OCI-LY7 (cell line): ENCODE measurements at regions not wholly inside any gene's neighbourhood (a gene's known extent, or its start where the extent isn't known, plus 50 kb on each side); places are given as distances from the start of the nearest gene placed in this dataset.

Experiments used
- BruUV-seq: library from RNA; stranded (reverse); fragments of 400-500 nt; replicated peaks from 2 replicates; lab custom pipeline; 2021; lab: Mats Ljungman, UMichigan
- CTCF ChIA-PET: fragments of 300-600 bp; sonication (Branson Sonifier 250); formaldehyde crosslinking; loops from one replicate; lab custom pipeline; 2022; ENCODE audit warnings: antibody characterized with exemption; ENCODE audit not compliant: unreplicated experiment; lab: Charles Lee
- POLR2A ChIA-PET: fragments of 300-600 bp; sonication (Branson Sonifier 250); formaldehyde crosslinking; loops from one replicate; lab custom pipeline; 2022; ENCODE audit warnings: antibody characterized with exemption; lab: Charles Lee
- DNase-seq: peaks from one replicate; pipeline ENCODE4 v3.0.0-alpha.2; 2015; ENCODE audit warnings: low spot score
- H2AFZ ChIP-seq: fragments of 200-600 bp; sonication (generic), shearing (Covaris generic); 2 replicates; pipeline ENCODE4 v1.6.1; 2014; ENCODE audit warnings: mild to moderate bottlenecking, antibody characterized with exemption, low read length, moderate library complexity
- H3K27ac ChIP-seq: fragments of 200-600 bp; sonication (generic); 2 replicates; pipeline ENCODE4 v1.5.1; 2014; ENCODE audit warnings: mixed run types, low read depth, mild to moderate bottlenecking, moderate library complexity, low read length, inconsistent platforms; ENCODE audit not compliant: poor library complexity, severe bottlenecking
- H3K36me3 ChIP-seq: fragments of 200-600 bp; sonication (generic); 2 replicates; pipeline ENCODE4 v1.6.1; 2014; ENCODE audit warnings: mild to moderate bottlenecking, antibody characterized with exemption, low read length, moderate library complexity, mixed read lengths; ENCODE audit not compliant: insufficient read depth
- H3K4me1 ChIP-seq: fragments of 200-600 bp; sonication (generic); 2 replicates; pipeline ENCODE4 v1.5.1; 2014; ENCODE audit warnings: mild to moderate bottlenecking, low read length; ENCODE audit not compliant: insufficient read depth, poor library complexity, severe bottlenecking
- H3K4me2 ChIP-seq: fragments of 200-600 bp; sonication (generic); 2 replicates; pipeline ENCODE4 v1.6.1; 2014; ENCODE audit warnings: mild to moderate bottlenecking, low read length
- H3K4me3 ChIP-seq: fragments of 200-600 bp; sonication (generic); 2 replicates; pipeline ENCODE4 v1.5.1; 2014; ENCODE audit warnings: mild to moderate bottlenecking, low read depth, low read length; ENCODE audit not compliant: poor library complexity, severe bottlenecking
- H3K79me2 ChIP-seq: fragments of 200-600 bp; sonication (generic); 2 replicates; pipeline ENCODE4 v1.6.1; 2016; ENCODE audit warnings: low read depth, mild to moderate bottlenecking, low read length, moderate library complexity, mixed read lengths; ENCODE audit not compliant: insufficient read depth
- H3K9me2 ChIP-seq: fragments of 200-600 bp; sonication (generic); 2 replicates; pipeline ENCODE4 v1.6.1; 2016; ENCODE audit warnings: mild to moderate bottlenecking, low read length, mixed read lengths; ENCODE audit not compliant: insufficient read depth
- H3K9me3 ChIP-seq: fragments of 200-600 bp; sonication (generic); 2 replicates; pipeline ENCODE4 v1.6.1; 2014; ENCODE audit warnings: mild to moderate bottlenecking, mixed run types, low read length, mixed read lengths
- H4K20me1 ChIP-seq: fragments of 200-600 bp; sonication (generic); 2 replicates; pipeline ENCODE4 v1.6.1; 2014; ENCODE audit warnings: mild to moderate bottlenecking, antibody characterized with exemption, low read length, moderate library complexity, mixed read lengths; ENCODE audit not compliant: insufficient read depth
- CTCF ChIP-seq: fragments of 200-600 bp; sonication (generic); conservative IDR thresholded peaks from 2 replicates; pipeline ENCODE4 v1.5.1; 2014; ENCODE audit warnings: mild to moderate bottlenecking, antibody characterized with exemption, low read length, moderate library complexity, mixed read lengths
- EZH2phosphoT487 ChIP-seq: fragments of 200-600 bp; sonication (generic); IDR thresholded peaks from 2 replicates; pipeline ENCODE4 v1.6.1; 2018; ENCODE audit warnings: low read depth, borderline replicate concordance, mild to moderate bottlenecking, mixed run types, antibody characterized with exemption, low read length, moderate library complexity, mixed read lengths
- intact Hi-C: fragments of 100-400 bp; cut with micrococcal nuclease; formaldehyde crosslinking; loops from one replicate; pipeline ENCODE4 v1.10.0; 2022; ENCODE audit not compliant: unreplicated experiment

- no peak for DNase-seq
- CTCF ChIA-PET = no interaction called here
- TF ChIP-seq EZH2phosphoT487 (no peak), CTCF (no peak)
- Histone ChIP-seq H4K20me1 (no peaks in the 10 kb centered on the region), H3K9me3 (no peaks in the 10 kb centered on the region), H3K79me2 (no peaks in the 10 kb centered on the region), H3K4me2 (no peak overlapping the region), H3K9me2 (no peaks in the 10 kb centered on the region), H2AFZ (no peak overlapping the region), H3K36me3 (no peaks in the 10 kb centered on the region), H3K4me3 (no peak overlapping the region), H3K27ac (no peak overlapping the region), H3K4me1 (no peaks in the 10 kb centered on the region)
- POLR2A ChIA-PET = no interaction called here
- no TSS peak for BruUV-seq
- intact Hi-C loops = no loop called here
Measured at GRCh38 chr10:4692206-4692605, 133.8 kb upstream of the AKR1E2 start.

- Histone ChIP-seq H2AFZ (no peak overlapping the region), H3K9me3 (no peaks in the 10 kb centered on the region), H3K4me2 (no peak overlapping the region), H3K79me2 (no peaks in the 10 kb centered on the region), H3K4me3 (no peak overlapping the region), H3K9me2 (no peaks in the 10 kb centered on the region), H3K27ac (no peak overlapping the region), H3K4me1 (no peaks in the 10 kb centered on the region), H3K36me3 (no peaks in the 10 kb centered on the region), H4K20me1 (no peaks in the 10 kb centered on the region)
- TF ChIP-seq CTCF (no peak), EZH2phosphoT487 (no peak)
- no peak for DNase-seq
- POLR2A ChIA-PET = no interaction called here
- CTCF ChIA-PET = no interaction called here
- BruUV-seq = no TSS peak
- intact Hi-C loops = no loop called here
Measured at GRCh38 chr10:4691776-4692175, 134.2 kb upstream of the AKR1E2 start.

- Histone ChIP-seq H3K9me3 (no peaks in the 10 kb centered on the region), H3K36me3 (no peaks in the 10 kb centered on the region), H4K20me1 (no peaks in the 10 kb centered on the region), H3K4me1 (no peaks in the 10 kb centered on the region), H2AFZ (no peak overlapping the region), H3K4me2 (no peak overlapping the region), H3K27ac (no peak overlapping the region), H3K79me2 (no peaks in the 10 kb centered on the region), H3K4me3 (no peak overlapping the region), H3K9me2 (no peaks in the 10 kb centered on the region)
- ChIA-PET CTCF (no interaction called here), POLR2A (no interaction called here)
- intact Hi-C loops = no loop called here
- TF ChIP-seq CTCF = no peak
- no peak for TF ChIP-seq EZH2phosphoT487
- BruUV-seq = no TSS peak
- DNase-seq = no peak
Measured at GRCh38 chr10:4691301-4691700, 134.7 kb upstream of the AKR1E2 start.
